WTC11 (cell line): ENCODE measurements at regions not wholly inside any gene's neighbourhood (a gene's known extent, or its start where the extent isn't known, plus 50 kb on each side); places are given as distances from the start of the nearest gene placed in this dataset.

Experiments used
- ATAC-seq: fragments of 200-7000 bp; cut with Tn5 transposase; 2 replicates; pipeline ENCODE4 v1.10.0; 2021; ENCODE audit warnings: mild to moderate bottlenecking, moderate library complexity
- CTCF ChIA-PET: fragments of 300-600 bp; sonication (Branson Sonifier 250); formaldehyde crosslinking; loops from one replicate; lab custom pipeline; 2021; ENCODE audit warnings: antibody characterized with exemption; lab: Charles Lee
- POLR2A ChIA-PET: fragments of 350-600 bp; sonication (Branson Sonifier 250); formaldehyde crosslinking; loops from one replicate; lab custom pipeline; 2021; ENCODE audit warnings: antibody characterized with exemption; lab: Charles Lee
- DNase-seq: peaks from one replicate; pipeline ENCODE4 v3.0.0; 2021; ENCODE audit warnings: low spot score
- H3K27ac Mint-ChIP-seq: 2 replicates; pipeline ENCODE4 v1.8.0; 2021; ENCODE audit warnings: mixed read lengths
- H3K27me3 Mint-ChIP-seq: 2 replicates; pipeline ENCODE4 v1.8.0; 2021; ENCODE audit warnings: low read depth, mild to moderate bottlenecking, moderate library complexity, mixed read lengths
- H3K36me3 Mint-ChIP-seq: 2 replicates; pipeline ENCODE4 v1.8.0; 2021; ENCODE audit warnings: mixed read lengths
- H3K4me1 Mint-ChIP-seq: 2 replicates; pipeline ENCODE4 v1.8.0; 2022; ENCODE audit warnings: mixed read lengths
- H3K4me3 Mint-ChIP-seq: 2 replicates; pipeline ENCODE4 v1.8.0; 2021; ENCODE audit warnings: mild to moderate bottlenecking, moderate library complexity, mixed read lengths
- H3K9me3 Mint-ChIP-seq: 2 replicates; pipeline ENCODE4 v1.8.0; 2021; ENCODE audit warnings: mixed read lengths
- AFF4 ChIP-seq: sonication (generic); formaldehyde crosslinking; IDR thresholded peaks from 2 replicates; pipeline ENCODE4 v1.8.1; 2023; ENCODE audit warnings: mild to moderate bottlenecking, missing genetic modification reagents, borderline replicate concordance
- AR ChIP-seq: fragments of 250-450 bp; sonication (Bioruptor Pico); IDR thresholded peaks from 2 replicates; pipeline ENCODE4 v1.9.0; 2021; ENCODE audit warnings: mild to moderate bottlenecking
- ATF2 ChIP-seq: sonication (generic); formaldehyde crosslinking; IDR thresholded peaks from 2 replicates; pipeline ENCODE4 v1.8.1; 2022; ENCODE audit warnings: low read depth, missing genetic modification reagents, borderline replicate concordance
- CREM ChIP-seq: sonication (generic); formaldehyde crosslinking; IDR thresholded peaks from 2 replicates; pipeline ENCODE4 v1.8.1; 2022; ENCODE audit warnings: mild to moderate bottlenecking, missing genetic modification reagents, moderate library complexity
- E2F4 ChIP-seq: sonication (generic); formaldehyde crosslinking; IDR thresholded peaks from 2 replicates; pipeline ENCODE4 v1.8.1; 2022; ENCODE audit warnings: low read depth, mild to moderate bottlenecking, moderate library complexity, missing genetic modification reagents, borderline replicate concordance
- JAZF1 ChIP-seq: fragments of 250-450 bp; sonication (Bioruptor Pico); IDR thresholded peaks from 2 replicates; pipeline ENCODE4 v1.9.0; 2021; ENCODE audit warnings: moderate library complexity, mild to moderate bottlenecking, inconsistent platforms
- MAX ChIP-seq: sonication (generic); formaldehyde crosslinking; IDR thresholded peaks from 2 replicates; pipeline ENCODE4 v1.8.0; 2022; ENCODE audit warnings: mild to moderate bottlenecking, missing genetic modification reagents
- MXD4 ChIP-seq: fragments of 250-450 bp; sonication (Bioruptor Pico); IDR thresholded peaks from 2 replicates; pipeline ENCODE4 v1.8.0; 2021; ENCODE audit warnings: mild to moderate bottlenecking, moderate library complexity, borderline replicate concordance
- MYBL2 ChIP-seq: sonication (generic); formaldehyde crosslinking; IDR thresholded peaks from 2 replicates; pipeline ENCODE4 v1.8.1; 2023; ENCODE audit warnings: mild to moderate bottlenecking, moderate library complexity, missing genetic modification reagents
- PREB ChIP-seq: sonication (generic); formaldehyde crosslinking; IDR thresholded peaks from 2 replicates; pipeline ENCODE4 v1.8.1; 2022; ENCODE audit warnings: mild to moderate bottlenecking, missing genetic modification reagents, moderate library complexity, borderline replicate concordance
- SOX15 ChIP-seq: fragments of 250-450 bp; sonication (Bioruptor Pico); IDR thresholded peaks from 2 replicates; pipeline ENCODE4 v1.9.0; 2021; ENCODE audit warnings: mild to moderate bottlenecking
- TEAD4 ChIP-seq: sonication (generic); formaldehyde crosslinking; IDR thresholded peaks from 2 replicates; pipeline ENCODE4 v1.8.0; 2022; ENCODE audit warnings: mild to moderate bottlenecking, missing genetic modification reagents
- ZBTB43 ChIP-seq: sonication (generic); formaldehyde crosslinking; IDR thresholded peaks from 2 replicates; pipeline ENCODE4 v1.8.1; 2023; ENCODE audit warnings: mild to moderate bottlenecking, missing genetic modification reagents
- ZNF121 ChIP-seq: sonication (generic); formaldehyde crosslinking; IDR thresholded peaks from 2 replicates; pipeline ENCODE4 v1.8.0; 2023; ENCODE audit warnings: missing genetic modification reagents
- ZNF416 ChIP-seq: fragments of 250-450 bp; sonication (Bioruptor Pico); IDR thresholded peaks from 2 replicates; pipeline ENCODE4 v1.9.0; 2021; ENCODE audit warnings: mild to moderate bottlenecking, inconsistent platforms
- ZNF425 ChIP-seq: fragments of 250-450 bp; sonication (Bioruptor Pico); conservative IDR thresholded peaks from 2 replicates; pipeline ENCODE4 v1.9.0; 2021; ENCODE audit warnings: mild to moderate bottlenecking
- ZNF532 ChIP-seq: fragments of 250-450 bp; sonication (Bioruptor Pico); IDR thresholded peaks from 2 replicates; pipeline ENCODE4 v1.9.0; 2021; ENCODE audit warnings: mild to moderate bottlenecking, borderline replicate concordance

GRCh38 chr10:21065621-21066248 is 168.6 kb upstream of the NEBL start (continued):
- TF ChIP-seq ZNF425 (CRISPR knock-in tag): no peak
- no peak for TF ChIP-seq CREM (CRISPR knock-in tag)
- TF ChIP-seq TEAD4 (CRISPR knock-in tag): no peak
- no peak for TF ChIP-seq JAZF1
- no peak for TF ChIP-seq ZBTB43 (CRISPR knock-in tag)
- no peak for TF ChIP-seq PREB (CRISPR knock-in tag)
- no peak for TF ChIP-seq ZNF121 (CRISPR knock-in tag)
- TF ChIP-seq AFF4 (CRISPR knock-in tag): no peak
- TF ChIP-seq MAX: no peak
- TF ChIP-seq ATF2: no peak
- no peak for TF ChIP-seq SOX15
- TF ChIP-seq ZNF416: no peak
- TF ChIP-seq MYBL2 (CRISPR knock-in tag): no peak
- no peak for TF ChIP-seq E2F4

GRCh38 chr10:21061982-21062381 is 164.9 kb upstream of the NEBL start:
- Mint-ChIP-seq H3K4me1 (no peaks in the 10 kb centered on the region), H3K27ac (no peak overlapping the region; the same call in 1 of the 2 replicates), H3K4me3 (no peak overlapping the region), H3K9me3 (peaks cover 9% of the 10 kb centered on the region), H3K36me3 (peaks cover 4% of the 10 kb centered on the region), H3K27me3 (no peaks in the 10 kb centered on the region; the same call in 1 of the 2 replicates)
- ChIA-PET POLR2A (no interaction called here), CTCF (no interaction called here)
- DNase-seq (no peak), ATAC-seq (no peak)
- TF ChIP-seq ZNF532 (CRISPR knock-in tag) (no peak), ZNF121 (CRISPR knock-in tag) (no peak), MXD4 (no peak), AR (CRISPR knock-in tag) (no peak)
